GM18907 (cell line): ENCODE measurements at regions not wholly inside any gene's neighbourhood (a gene's known extent, or its start where the extent isn't known, plus 50 kb on each side); places are given as distances from the start of the nearest gene placed in this dataset.
"Not testable (repeated sequence)": the region's sequence is repeated elsewhere in the genome, so short reads cannot be mapped to it uniquely, and the experiment has no call there.

Experiments
- ATAC-seq: cut with Tn5 transposase; IDR thresholded peaks from one replicate; pipeline ENCODE4 v1.9.1; 2021; ENCODE audit warnings: mild to moderate bottlenecking, moderate library complexity; ENCODE audit not compliant: unreplicated experiment

- ATAC-seq = no peak
Observed at GRCh38 chr12:107144441-107144840, 51.1 kb upstream of the CRY1 start.

- no peak for ATAC-seq
Observed at GRCh38 chr12:107144990-107145389, 51.6 kb upstream of the CRY1 start.

GRCh38 chr12:107145397-107145796 is 52.0 kb upstream of the CRY1 start:
- no peak for ATAC-seq

- no peak for ATAC-seq
Observed at GRCh38 chr12:107148107-107148506, 54.8 kb upstream of the CRY1 start.

- ATAC-seq = no peak
Observed at GRCh38 chr12:107152315-107152714, 59.0 kb upstream of the CRY1 start.

GRCh38 chr12:107159384-107159900 is 66.1 kb upstream of the CRY1 start:
- ATAC-seq = no peak

GRCh38 chr12:107163413-107163812 is 70.1 kb upstream of the CRY1 start:
- no peak for ATAC-seq

GRCh38 chr12:107164392-107164791 is 71.0 kb upstream of the CRY1 start:
- ATAC-seq = no peak

GRCh38 chr12:107165581-107165980 is 72.2 kb upstream of the CRY1 start:
- no peak for ATAC-seq

- ATAC-seq = no peak
Observed at GRCh38 chr12:107167756-107168155, 74.4 kb upstream of the CRY1 start.

- no peak for ATAC-seq
Observed at GRCh38 chr12:107169200-107169599, 75.9 kb upstream of the CRY1 start.

- ATAC-seq = no peak
Observed at GRCh38 chr12:107178776-107179175, 85.4 kb upstream of the CRY1 start.

GRCh38 chr12:107179871-107180270 is 86.5 kb upstream of the CRY1 start:
- no peak for ATAC-seq

- ATAC-seq = no peak
Observed at GRCh38 chr12:107180272-107180671, 86.9 kb upstream of the CRY1 start.

GRCh38 chr12:107184359-107184930 is 91.1 kb upstream of the CRY1 start:
- no peak for ATAC-seq

GRCh38 chr12:107196681-107197080 is 103.3 kb upstream of the CRY1 start:
- no peak for ATAC-seq

GRCh38 chr12:107200394-107200793 is 107.0 kb upstream of the CRY1 start:
- no peak for ATAC-seq

- ATAC-seq = no peak
Observed at GRCh38 chr12:107207931-107208525, 114.7 kb upstream of the CRY1 start.

GRCh38 chr12:107209700-107210099 is 116.4 kb upstream of the CRY1 start:
- not testable (repeated sequence) for ATAC-seq

GRCh38 chr12:107214373-107214773 is 121.0 kb upstream of the CRY1 start:
- not testable (repeated sequence) for ATAC-seq

- not testable (repeated sequence) for ATAC-seq
Observed at GRCh38 chr12:107216411-107216810, 123.1 kb upstream of the CRY1 start.

GRCh38 chr12:107219301-107219700 is 126.0 kb upstream of the CRY1 start:
- no peak for ATAC-seq

GRCh38 chr12:107221913-107222312 is 128.6 kb upstream of the CRY1 start:
- no peak for ATAC-seq
